ENCODE measurements at regions not wholly inside any gene's neighbourhood (a gene's known extent, or its start where the extent isn't known, plus 50 kb on each side); places are given as distances from the start of the nearest gene placed in this dataset.
"Not testable (repeated sequence)": the region's sequence is repeated elsewhere in the genome, so short reads cannot be mapped to it uniquely, and the experiment has no call there.

GRCh38 chr15:20386198-20386597, 155.4 kb downstream of the GOLGA6L6 start:
- CTCF ChIA-PET, result no interaction called here
- intact Hi-C loops (cut with micrococcal nuclease; ENCODE audit: unreplicated experiment), result no loop called here
- DNase-seq, result no peak
- Mint-ChIP-seq H3K4me1 (ENCODE audit: low read depth, unreplicated experiment) (no peaks in the 10 kb centered on the region), H3K27me3 (ENCODE audit: unreplicated experiment) (no peaks in the 10 kb centered on the region), H3K4me3 (ENCODE audit: low read depth, unreplicated experiment) (no peak overlapping the region), H3K36me3 (ENCODE audit: insufficient read depth, unreplicated experiment) (no peaks in the 10 kb centered on the region), H3K27ac (ENCODE audit: unreplicated experiment) (no peak overlapping the region), H3K9me3 (ENCODE audit: low read depth, unreplicated experiment) (no peaks in the 10 kb centered on the region)
- TF ChIP-seq, protein P1, sequence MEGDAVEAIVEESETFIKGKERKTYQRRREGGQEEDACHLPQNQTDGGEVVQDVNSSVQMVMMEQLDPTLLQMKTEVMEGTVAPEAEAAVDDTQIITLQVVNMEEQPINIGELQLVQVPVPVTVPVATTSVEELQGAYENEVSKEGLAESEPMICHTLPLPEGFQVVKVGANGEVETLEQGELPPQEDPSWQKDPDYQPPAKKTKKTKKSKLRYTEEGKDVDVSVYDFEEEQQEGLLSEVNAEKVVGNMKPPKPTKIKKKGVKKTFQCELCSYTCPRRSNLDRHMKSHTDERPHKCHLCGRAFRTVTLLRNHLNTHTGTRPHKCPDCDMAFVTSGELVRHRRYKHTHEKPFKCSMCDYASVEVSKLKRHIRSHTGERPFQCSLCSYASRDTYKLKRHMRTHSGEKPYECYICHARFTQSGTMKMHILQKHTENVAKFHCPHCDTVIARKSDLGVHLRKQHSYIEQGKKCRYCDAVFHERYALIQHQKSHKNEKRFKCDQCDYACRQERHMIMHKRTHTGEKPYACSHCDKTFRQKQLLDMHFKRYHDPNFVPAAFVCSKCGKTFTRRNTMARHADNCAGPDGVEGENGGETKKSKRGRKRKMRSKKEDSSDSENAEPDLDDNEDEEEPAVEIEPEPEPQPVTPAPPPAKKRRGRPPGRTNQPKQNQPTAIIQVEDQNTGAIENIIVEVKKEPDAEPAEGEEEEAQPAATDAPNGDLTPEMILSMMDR (IDR thresholded peaks at IDR 0.05; ENCODE audit: unreplicated experiment), result no peak
- BruUV-seq (replicated peaks), result no TSS peak

GRCh38 chr15:20380199-20380598, 161.4 kb downstream of the GOLGA6L6 start:
- CTCF ChIA-PET; BruUV-seq (replicated peaks); DNase-seq; intact Hi-C loops (cut with micrococcal nuclease; ENCODE audit: unreplicated experiment); H3K9me3 Mint-ChIP-seq (ENCODE audit: low read depth, unreplicated experiment); H3K27ac Mint-ChIP-seq (ENCODE audit: unreplicated experiment); H3K4me1 Mint-ChIP-seq (ENCODE audit: low read depth, unreplicated experiment); H3K27me3 Mint-ChIP-seq (ENCODE audit: unreplicated experiment); H3K36me3 Mint-ChIP-seq (ENCODE audit: insufficient read depth, unreplicated experiment); H3K4me3 Mint-ChIP-seq (ENCODE audit: low read depth, unreplicated experiment): not testable (repeated sequence)

GRCh38 chr15:20376872-20377271, 164.7 kb downstream of the GOLGA6L6 start:
- no TSS peak for BruUV-seq (replicated peaks)
- TF ChIP-seq, protein P1 (IDR thresholded peaks at IDR 0.05; ENCODE audit: unreplicated experiment), result no peak
- DNase-seq, result no peak
- no peaks in the 10 kb centered on the region for H3K9me3 Mint-ChIP-seq (ENCODE audit: low read depth, unreplicated experiment)
- no peak overlapping the region for H3K27ac Mint-ChIP-seq (ENCODE audit: unreplicated experiment)
- H3K27me3 Mint-ChIP-seq (ENCODE audit: unreplicated experiment), result no peaks in the 10 kb centered on the region
- H3K4me3 Mint-ChIP-seq (ENCODE audit: low read depth, unreplicated experiment), result no peak overlapping the region
- no peaks in the 10 kb centered on the region for H3K36me3 Mint-ChIP-seq (ENCODE audit: insufficient read depth, unreplicated experiment)
- H3K4me1 Mint-ChIP-seq (ENCODE audit: low read depth, unreplicated experiment), result no peaks in the 10 kb centered on the region
- CTCF ChIA-PET, result no interaction called here
- intact Hi-C loops (cut with micrococcal nuclease; ENCODE audit: unreplicated experiment), result no loop called here

- DNase-seq; intact Hi-C loops (cut with micrococcal nuclease; ENCODE audit: unreplicated experiment); H3K9me3 Mint-ChIP-seq (ENCODE audit: low read depth, unreplicated experiment); H3K36me3 Mint-ChIP-seq (ENCODE audit: insufficient read depth, unreplicated experiment); CTCF ChIA-PET; H3K4me1 Mint-ChIP-seq (ENCODE audit: low read depth, unreplicated experiment); BruUV-seq (replicated peaks); H3K4me3 Mint-ChIP-seq (ENCODE audit: low read depth, unreplicated experiment); H3K27me3 Mint-ChIP-seq (ENCODE audit: unreplicated experiment); H3K27ac Mint-ChIP-seq (ENCODE audit: unreplicated experiment): not testable (repeated sequence)
These were observed 169.2 kb downstream of the GOLGA6L6 start for GRCh38 chr15:20372416-20372815.

DNA sequence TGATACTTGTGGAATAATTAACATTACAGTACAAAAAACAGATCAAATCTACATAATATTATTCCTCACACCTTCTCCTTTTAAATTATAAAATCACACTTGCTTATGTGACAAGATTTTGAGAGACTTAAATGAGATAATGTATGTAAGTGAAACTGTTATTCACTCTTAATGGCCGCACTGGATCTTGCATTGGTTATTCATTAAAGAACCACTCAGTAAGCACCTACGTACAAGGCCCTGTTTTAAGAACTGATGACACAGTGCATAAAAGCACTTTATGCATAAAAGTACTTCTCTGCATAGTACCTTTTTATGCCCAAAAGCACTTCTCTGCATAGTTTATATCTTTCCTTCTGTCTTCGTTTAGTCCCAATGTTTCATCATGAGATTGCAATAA, 172.1 kb downstream of the GOLGA6L6 start:
- CTCF ChIA-PET, result no interaction called here

More for the DNA sequence above, 172.1 kb downstream of the GOLGA6L6 start:
- no peaks in the 10 kb centered on the region for H3K9me3 Mint-ChIP-seq (ENCODE audit: low read depth, unreplicated experiment)
- intact Hi-C loops (cut with micrococcal nuclease; ENCODE audit: unreplicated experiment), result no loop called here
- DNase-seq, result no peak
- H3K36me3 Mint-ChIP-seq (ENCODE audit: insufficient read depth, unreplicated experiment), result no peaks in the 10 kb centered on the region
- no peaks in the 10 kb centered on the region for H3K4me1 Mint-ChIP-seq (ENCODE audit: low read depth, unreplicated experiment)
- H3K27me3 Mint-ChIP-seq (ENCODE audit: unreplicated experiment), result no peaks in the 10 kb centered on the region
- BruUV-seq (replicated peaks), result no TSS peak
- no peak overlapping the region for H3K4me3 Mint-ChIP-seq (ENCODE audit: low read depth, unreplicated experiment)
- H3K27ac Mint-ChIP-seq (ENCODE audit: unreplicated experiment), result no peak overlapping the region
- TF ChIP-seq, protein P1 (IDR thresholded peaks at IDR 0.05; ENCODE audit: unreplicated experiment), result no peak
